C4-2B (cell line): ENCODE measurements at regions not wholly inside any gene's neighbourhood (a gene's known extent, or its start where the extent isn't known, plus 50 kb on each side); places are given as distances from the start of the nearest gene placed in this dataset.

ENCODE experiments used
- H3K27ac ChIP-seq: fragments of 450-650 bp; 2 replicates; pipeline ENCODE4 v1.5.1; 2017
- CTCF ChIP-seq: fragments of 450-650 bp; conservative IDR thresholded peaks from 2 replicates; pipeline ENCODE4 v1.5.1; 2017; ENCODE audit warnings: mild to moderate bottlenecking
- ZFX ChIP-seq: fragments of 450-650 bp; IDR thresholded peaks from 2 replicates; pipeline ENCODE4 v1.6.1; 2017

- H3K27ac ChIP-seq: no peak overlapping the region
- no peak for TF ChIP-seq ZFX
- TF ChIP-seq CTCF: no peak
Measured at GRCh38 chr3:75981401-75981800, 196.1 kb upstream of the ZNF717 start.

GRCh38 chr3:75982151-75982550 lies 196.8 kb upstream of the ZNF717 start:
- H3K27ac ChIP-seq: no peak overlapping the region
- TF ChIP-seq CTCF (no peak), ZFX (no peak)

GRCh38 chr3:75983111-75983510 lies 197.8 kb upstream of the ZNF717 start:
- TF ChIP-seq CTCF: no peak
- no peak for TF ChIP-seq ZFX
- no peak overlapping the region for H3K27ac ChIP-seq

GRCh38 chr3:75983609-75984290 lies 198.4 kb upstream of the ZNF717 start:
- no peak overlapping the region for H3K27ac ChIP-seq
- TF ChIP-seq CTCF: no peak
- TF ChIP-seq ZFX: no peak

GRCh38 chr3:75985432-75985831 lies 200.1 kb upstream of the ZNF717 start:
- no peak overlapping the region for H3K27ac ChIP-seq
- TF ChIP-seq CTCF: no peak
- no peak for TF ChIP-seq ZFX

- TF ChIP-seq CTCF: no peak
- no peak for TF ChIP-seq ZFX
- no peak overlapping the region for H3K27ac ChIP-seq
Measured at GRCh38 chr3:76010252-76010651, 224.9 kb upstream of the ZNF717 start.

- TF ChIP-seq CTCF (no peak), ZFX (no peak)
- H3K27ac ChIP-seq: no peak overlapping the region
Measured at GRCh38 chr3:76011121-76011520, 225.8 kb upstream of the ZNF717 start.
